MM.1S (cell line): ENCODE measurements at regions not wholly inside any gene's neighbourhood (a gene's known extent, or its start where the extent isn't known, plus 50 kb on each side); places are given as distances from the start of the nearest gene placed in this dataset.

Experiments
- DNase-seq: peaks from one replicate; pipeline ENCODE4 v3.0.0-alpha.2; 2015
- H2AFZ ChIP-seq: fragments of 300-600 bp; sonication (generic); 2 replicates; pipeline ENCODE4 v1.6.0; 2016; ENCODE audit warnings: antibody characterized with exemption, low read length
- H3F3A ChIP-seq: fragments of 300-600 bp; sonication (generic); 2 replicates; pipeline ENCODE4 v1.6.1; 2016; ENCODE audit warnings: mild to moderate bottlenecking, antibody characterized with exemption, low read length, moderate library complexity, mixed read lengths; ENCODE audit not compliant: insufficient read depth
- H3K27ac ChIP-seq: fragments of 300-600 bp; sonication (generic); 2 replicates; pipeline ENCODE4 v1.5.1; 2016; ENCODE audit warnings: mild to moderate bottlenecking, low read length
- H3K27me3 ChIP-seq: fragments of 300-600 bp; sonication (generic); replicated peaks from 2 replicates; pipeline ENCODE4 v1.6.0; 2016; ENCODE audit warnings: low read length; ENCODE audit not compliant: insufficient read depth
- H3K36me3 ChIP-seq: fragments of 300-600 bp; sonication (generic); replicated peaks from 2 replicates; pipeline ENCODE4 v1.6.1; 2016; ENCODE audit warnings: mild to moderate bottlenecking, low read length, mixed read lengths; ENCODE audit not compliant: insufficient read depth
- H3K4me1 ChIP-seq: fragments of 300-600 bp; sonication (generic); 2 replicates; pipeline ENCODE4 v1.6.1; 2016; ENCODE audit warnings: low read length, mixed read lengths
- H3K4me2 ChIP-seq: fragments of 300-600 bp; sonication (generic); 2 replicates; pipeline ENCODE4 v1.6.0; 2016; ENCODE audit warnings: low read depth, low read length
- H3K4me3 ChIP-seq: fragments of 300-600 bp; sonication (generic); 2 replicates; pipeline ENCODE4 v1.5.1; 2016; ENCODE audit warnings: low read length, mixed read lengths
- H3K79me2 ChIP-seq: fragments of 300-600 bp; sonication (generic); 2 replicates; pipeline ENCODE4 v1.6.1; 2016; ENCODE audit warnings: mixed run types, low read length, mixed read lengths
- H3K9ac ChIP-seq: fragments of 300-600 bp; sonication (generic); 2 replicates; pipeline ENCODE4 v1.6.1; 2016; ENCODE audit warnings: low read length, mixed read lengths
- H3K9me2 ChIP-seq: fragments of 300-600 bp; sonication (generic); replicated peaks from 2 replicates; pipeline ENCODE4 v1.6.1; 2016; ENCODE audit warnings: mild to moderate bottlenecking, low read length, mixed read lengths; ENCODE audit not compliant: insufficient read depth
- H3K9me3 ChIP-seq: fragments of 300-600 bp; sonication (generic); replicated peaks from 2 replicates; pipeline ENCODE4 v1.6.1; 2016; ENCODE audit warnings: mild to moderate bottlenecking, low read length, mixed read lengths; ENCODE audit not compliant: insufficient read depth
- H4K20me1 ChIP-seq: fragments of 300-600 bp; sonication (generic); 2 replicates; pipeline ENCODE4 v1.6.1; 2016; ENCODE audit warnings: mild to moderate bottlenecking, low read length, moderate library complexity, mixed read lengths; ENCODE audit not compliant: insufficient read depth
- EZH2 ChIP-seq: fragments of 300-600 bp; sonication (generic); optimal IDR thresholded peaks from 2 replicates; pipeline ENCODE3; 2017; ENCODE audit warnings: low read depth, mild to moderate bottlenecking, antibody characterized with exemption, low read length, mixed read lengths
- EZH2phosphoT487 ChIP-seq: fragments of 300-600 bp; sonication (generic); IDR thresholded peaks from 2 replicates; pipeline ENCODE4 v1.6.1; 2018; ENCODE audit warnings: antibody characterized with exemption, low read length
- TF ChIP-seq, protein P1 (sequence below): fragments of 300-600 bp; sonication (generic); IDR thresholded peaks from 2 replicates; pipeline ENCODE4 v1.5.1; 2016; ENCODE audit warnings: antibody characterized with exemption, low read length, mixed read lengths

DNA sequence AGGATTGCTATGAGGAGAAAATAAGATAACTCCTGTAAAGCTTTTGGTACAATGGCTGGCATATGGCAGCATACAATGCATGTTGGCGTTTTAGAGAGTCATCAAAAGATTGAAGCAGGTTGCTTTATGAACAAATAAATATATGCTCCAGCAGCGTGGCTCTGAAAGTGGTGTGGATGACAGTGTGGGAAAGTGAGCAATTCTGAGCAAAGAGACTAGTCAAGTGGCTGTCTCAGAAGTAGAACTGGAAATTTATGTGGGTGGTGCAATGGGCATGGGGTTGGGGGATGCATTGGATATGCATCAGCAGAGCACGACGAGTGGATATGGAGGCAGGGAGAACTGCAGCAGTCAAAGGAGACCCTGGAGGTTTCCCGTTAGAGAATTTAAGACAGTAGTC is 66.2 kb upstream of the PHACTR2 start:
- Histone ChIP-seq H3K9ac (no peak overlapping the region), H3K4me3 (no peak overlapping the region), H4K20me1 (no peaks in the 10 kb centered on the region), H3K79me2 (no peaks in the 10 kb centered on the region), H3K9me3 (no peaks in the 10 kb centered on the region), H3F3A (peaks cover 9% of the 10 kb centered on the region; the same call in 1 of the 2 replicates), H2AFZ (no peak overlapping the region), H3K27me3 (no peaks in the 10 kb centered on the region), H3K4me1 (peaks cover 21% of the 10 kb centered on the region), H3K4me2 (no peak overlapping the region), H3K27ac (no peak overlapping the region), H3K9me2 (no peaks in the 10 kb centered on the region), H3K36me3 (no peaks in the 10 kb centered on the region)
- no peak for TF ChIP-seq EZH2phosphoT487
- TF ChIP-seq EZH2 = no peak
- TF ChIP-seq, protein P1, sequence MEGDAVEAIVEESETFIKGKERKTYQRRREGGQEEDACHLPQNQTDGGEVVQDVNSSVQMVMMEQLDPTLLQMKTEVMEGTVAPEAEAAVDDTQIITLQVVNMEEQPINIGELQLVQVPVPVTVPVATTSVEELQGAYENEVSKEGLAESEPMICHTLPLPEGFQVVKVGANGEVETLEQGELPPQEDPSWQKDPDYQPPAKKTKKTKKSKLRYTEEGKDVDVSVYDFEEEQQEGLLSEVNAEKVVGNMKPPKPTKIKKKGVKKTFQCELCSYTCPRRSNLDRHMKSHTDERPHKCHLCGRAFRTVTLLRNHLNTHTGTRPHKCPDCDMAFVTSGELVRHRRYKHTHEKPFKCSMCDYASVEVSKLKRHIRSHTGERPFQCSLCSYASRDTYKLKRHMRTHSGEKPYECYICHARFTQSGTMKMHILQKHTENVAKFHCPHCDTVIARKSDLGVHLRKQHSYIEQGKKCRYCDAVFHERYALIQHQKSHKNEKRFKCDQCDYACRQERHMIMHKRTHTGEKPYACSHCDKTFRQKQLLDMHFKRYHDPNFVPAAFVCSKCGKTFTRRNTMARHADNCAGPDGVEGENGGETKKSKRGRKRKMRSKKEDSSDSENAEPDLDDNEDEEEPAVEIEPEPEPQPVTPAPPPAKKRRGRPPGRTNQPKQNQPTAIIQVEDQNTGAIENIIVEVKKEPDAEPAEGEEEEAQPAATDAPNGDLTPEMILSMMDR = no peak
- DNase-seq = no peak

DNA sequence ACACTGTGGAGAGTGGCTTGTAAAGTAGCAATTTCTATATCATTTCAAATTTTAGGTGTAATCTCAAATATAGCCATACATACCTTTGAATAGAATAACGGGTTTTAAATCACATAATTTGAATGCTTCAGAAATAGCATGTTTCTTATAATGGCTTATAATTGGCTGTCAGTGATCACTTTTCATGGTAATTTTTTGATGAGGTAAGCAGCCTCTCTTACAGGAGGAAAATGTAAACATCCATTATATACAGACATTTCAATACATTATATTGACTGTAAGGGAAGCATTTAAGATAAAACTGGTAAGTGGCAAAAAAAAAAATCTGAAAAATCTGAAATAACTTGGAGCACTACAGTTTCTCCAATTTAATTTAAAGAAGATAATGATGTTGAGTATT is 67.8 kb upstream of the PHACTR2 start:
- Histone ChIP-seq H3F3A (0 out of 2 replicates have a peak, but pooled peaks cover under 1% of the 10 kb centered on the region), H3K27ac (no peak overlapping the region), H3K4me2 (no peak overlapping the region), H3K4me3 (no peak overlapping the region), H3K79me2 (no peaks in the 10 kb centered on the region), H3K27me3 (no peaks in the 10 kb centered on the region), H2AFZ (no peak overlapping the region), H3K9ac (no peak overlapping the region), H3K9me2 (no peaks in the 10 kb centered on the region), H3K4me1 (peaks cover 8% of the 10 kb centered on the region; the same call in 1 of the 2 replicates), H3K9me3 (no peaks in the 10 kb centered on the region), H4K20me1 (no peaks in the 10 kb centered on the region), H3K36me3 (no peaks in the 10 kb centered on the region)
- TF ChIP-seq EZH2phosphoT487 = no peak
- TF ChIP-seq EZH2 = no peak
- TF ChIP-seq, protein P1 = no peak
- DNase-seq = no peak

DNA sequence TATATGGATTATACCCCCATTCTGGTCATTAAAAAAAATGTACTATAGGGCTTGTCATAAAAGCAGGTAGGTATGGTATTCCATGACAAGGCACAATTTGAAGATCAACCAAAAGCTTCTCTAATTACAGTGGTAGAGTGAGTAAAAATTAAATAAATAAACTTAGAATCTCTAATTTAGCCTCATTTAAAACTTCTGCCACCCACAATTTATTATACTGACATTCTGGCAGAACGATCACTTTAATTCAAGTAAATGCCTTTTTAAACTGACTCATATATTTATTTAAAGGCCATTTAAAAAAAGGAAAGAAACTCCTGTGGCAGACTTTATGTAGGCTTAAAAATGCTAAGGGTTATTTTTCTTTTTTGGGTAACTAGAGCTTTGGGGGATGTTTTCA is 68.3 kb upstream of the PHACTR2 start:
- Histone ChIP-seq H4K20me1 (no peaks in the 10 kb centered on the region), H3K9me3 (no peaks in the 10 kb centered on the region), H3K27ac (no peak overlapping the region), H3F3A (no peaks in the 10 kb centered on the region), H3K27me3 (no peaks in the 10 kb centered on the region), H3K4me3 (no peak overlapping the region), H3K9me2 (no peaks in the 10 kb centered on the region), H3K9ac (no peak overlapping the region), H3K4me2 (no peak overlapping the region), H3K79me2 (no peaks in the 10 kb centered on the region), H3K36me3 (no peaks in the 10 kb centered on the region), H2AFZ (no peak overlapping the region), H3K4me1 (peaks cover 3% of the 10 kb centered on the region; the same call in 1 of the 2 replicates)
- DNase-seq = no peak
- TF ChIP-seq EZH2 = no peak
- TF ChIP-seq, protein P1 = no peak
- no peak for TF ChIP-seq EZH2phosphoT487
